ENCODE measurements at regions not wholly inside any gene's neighbourhood (a gene's known extent, or its start where the extent isn't known, plus 50 kb on each side); places are given as distances from the start of the nearest gene placed in this dataset.

DNA sequence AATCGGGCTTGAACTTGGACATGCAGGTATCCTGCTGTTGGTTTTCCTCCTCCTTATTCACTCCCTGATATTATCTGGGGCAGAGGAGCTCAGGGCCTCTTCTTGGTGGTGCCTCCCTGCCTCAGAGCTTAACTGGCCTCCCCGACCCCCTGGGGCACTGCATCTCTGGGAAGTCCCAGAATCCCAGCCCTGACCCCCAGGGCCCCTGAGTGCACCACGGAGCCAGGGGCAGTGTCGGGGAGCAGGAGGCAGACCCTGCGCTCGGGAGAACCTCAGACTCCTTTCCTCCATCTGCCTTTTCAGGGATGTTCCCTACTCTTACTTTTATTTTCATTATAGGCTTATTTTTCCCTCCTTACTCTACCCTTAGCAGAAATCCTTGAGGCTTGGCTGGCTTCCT, 537.0 kb downstream of the BRD1 start:
- TF ChIP-seq PATZ1 (CRISPR knock-in tag; IDR thresholded peaks at IDR 0.05; ENCODE audit: borderline replicate concordance), result no peak
- no peak for TF ChIP-seq CSDC2 (CRISPR knock-in tag; IDR thresholded peaks at IDR 0.05)
- TF ChIP-seq ARNTL (CRISPR knock-in tag; IDR thresholded peaks at IDR 0.05; ENCODE audit: borderline replicate concordance, low read depth), result no peak
- no peak for TF ChIP-seq PPARA (CRISPR knock-in tag; IDR thresholded peaks at IDR 0.05; ENCODE audit: borderline replicate concordance)

Measured in SK-N-SH treated with all-trans-retinoic acid at 6 μM for 48 hours (cell line).